Astrocyte of the spinal cord (primary cell): ENCODE measurements at regions not wholly inside any gene's neighbourhood (a gene's known extent, or its start where the extent isn't known, plus 50 kb on each side); places are given as distances from the start of the nearest gene placed in this dataset.

ENCODE experiments used
- DNase-seq: peaks from one replicate; pipeline ENCODE4 v3.0.0; 2011; ENCODE audit warnings: low read depth, low spot score
- H3K4me3 ChIP-seq: 2 replicates; pipeline ENCODE4 v1.5.1; 2011; ENCODE audit warnings: low read depth, mild to moderate bottlenecking, low read length, moderate library complexity
- in situ Hi-C: cut with HindIII; loops from 2 replicates; pipeline ENCODE4 v1.10.0; 2017; ENCODE audit warnings: low sequenced_read_pairs
- TF ChIP-seq, protein P1 (sequence below): IDR thresholded peaks from 2 replicates; pipeline ENCODE4 v1.5.1; 2012; ENCODE audit warnings: low read depth, mild to moderate bottlenecking, low read length, inconsistent platforms

GRCh38 chr9:73468716-73469115 is 317.1 kb downstream of the ANXA1 start:
- in situ Hi-C loops, result no loop called here
- no peak overlapping the region for H3K4me3 ChIP-seq
- no peak for DNase-seq
- TF ChIP-seq, protein P1, sequence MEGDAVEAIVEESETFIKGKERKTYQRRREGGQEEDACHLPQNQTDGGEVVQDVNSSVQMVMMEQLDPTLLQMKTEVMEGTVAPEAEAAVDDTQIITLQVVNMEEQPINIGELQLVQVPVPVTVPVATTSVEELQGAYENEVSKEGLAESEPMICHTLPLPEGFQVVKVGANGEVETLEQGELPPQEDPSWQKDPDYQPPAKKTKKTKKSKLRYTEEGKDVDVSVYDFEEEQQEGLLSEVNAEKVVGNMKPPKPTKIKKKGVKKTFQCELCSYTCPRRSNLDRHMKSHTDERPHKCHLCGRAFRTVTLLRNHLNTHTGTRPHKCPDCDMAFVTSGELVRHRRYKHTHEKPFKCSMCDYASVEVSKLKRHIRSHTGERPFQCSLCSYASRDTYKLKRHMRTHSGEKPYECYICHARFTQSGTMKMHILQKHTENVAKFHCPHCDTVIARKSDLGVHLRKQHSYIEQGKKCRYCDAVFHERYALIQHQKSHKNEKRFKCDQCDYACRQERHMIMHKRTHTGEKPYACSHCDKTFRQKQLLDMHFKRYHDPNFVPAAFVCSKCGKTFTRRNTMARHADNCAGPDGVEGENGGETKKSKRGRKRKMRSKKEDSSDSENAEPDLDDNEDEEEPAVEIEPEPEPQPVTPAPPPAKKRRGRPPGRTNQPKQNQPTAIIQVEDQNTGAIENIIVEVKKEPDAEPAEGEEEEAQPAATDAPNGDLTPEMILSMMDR, result no peak

GRCh38 chr9:73470766-73471165 is 319.1 kb downstream of the ANXA1 start:
- in situ Hi-C loops, result no loop called here
- no peak overlapping the region for H3K4me3 ChIP-seq
- TF ChIP-seq, protein P1, result no peak
- no peak for DNase-seq

DNA sequence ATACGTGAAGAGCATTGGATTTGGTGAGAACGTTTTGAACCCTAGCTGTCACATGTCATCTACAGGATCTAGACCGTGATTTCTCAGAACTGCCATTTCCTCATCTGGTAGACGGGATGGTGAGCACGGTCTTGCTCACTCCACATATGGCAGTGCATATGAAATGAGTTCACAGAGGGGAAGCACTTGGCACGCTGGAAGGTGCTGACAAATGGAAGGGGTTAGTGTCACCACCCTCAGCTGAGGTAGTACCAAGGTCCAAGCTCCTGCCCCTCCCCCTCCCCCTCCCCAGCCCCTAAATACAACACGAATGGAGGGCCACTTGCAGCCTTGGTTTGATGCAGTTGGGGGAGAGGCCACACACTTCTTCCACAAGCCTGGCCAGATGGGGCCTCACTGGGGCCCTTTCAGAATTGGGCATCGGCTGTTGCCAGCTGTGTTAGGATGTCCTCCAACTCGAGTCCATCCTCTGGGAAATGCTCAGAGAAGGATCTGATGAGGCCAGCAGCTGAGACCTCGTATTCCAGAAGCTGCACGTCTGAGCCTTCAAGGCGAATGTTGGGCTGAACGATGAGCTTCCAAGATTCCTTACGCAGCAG is 322.4 kb downstream of the ANXA1 start:
- no peak overlapping the region for H3K4me3 ChIP-seq
- in situ Hi-C loops, result no loop called here
- TF ChIP-seq, protein P1, result no peak
- DNase-seq, result no peak

DNA sequence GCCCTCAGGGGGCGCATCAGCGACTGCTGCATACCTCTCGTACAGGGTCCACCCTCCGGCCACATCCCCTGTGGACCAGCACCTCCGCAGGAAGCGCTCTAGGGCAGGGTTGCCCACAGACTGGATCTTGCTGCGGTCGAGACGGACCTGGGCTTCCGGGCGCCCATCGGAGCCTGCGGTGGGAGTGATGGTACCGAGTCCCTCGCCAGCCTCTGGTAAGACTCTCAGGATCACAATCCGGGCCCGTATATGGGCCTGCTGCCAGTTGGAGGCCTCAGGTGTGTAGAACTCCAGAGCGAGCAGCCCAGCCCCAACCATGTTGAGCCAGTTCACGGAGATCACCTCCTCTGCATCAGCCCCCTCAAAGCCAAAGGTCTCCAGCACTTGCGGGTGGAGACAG is 323.0 kb downstream of the ANXA1 start:
- H3K4me3 ChIP-seq, result no peak overlapping the region
- no peak for DNase-seq
- TF ChIP-seq, protein P1, result no peak
- in situ Hi-C loops, result no loop called here

DNA sequence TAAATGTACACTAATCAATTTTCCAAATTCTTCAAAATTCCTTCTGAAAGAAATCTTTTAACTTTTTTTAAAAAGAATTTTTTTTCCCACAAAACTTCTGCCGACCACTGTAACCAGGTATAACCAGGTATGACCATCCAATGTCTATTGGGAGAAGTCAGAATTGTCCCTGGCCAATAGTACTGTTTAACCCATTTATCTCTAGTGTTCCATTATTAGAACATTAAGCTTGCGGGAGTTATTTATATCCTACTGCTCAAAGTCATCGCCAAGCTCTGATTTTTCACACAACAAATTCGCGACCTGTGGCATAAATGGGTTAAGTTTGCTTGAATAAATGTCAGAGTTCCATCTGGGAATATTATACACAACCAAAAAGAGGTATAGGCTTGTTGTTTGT is 343.2 kb downstream of the ANXA1 start:
- no peak for DNase-seq
- in situ Hi-C loops, result no loop called here
- TF ChIP-seq, protein P1, result no peak
- H3K4me3 ChIP-seq, result no peak overlapping the region

- TF ChIP-seq, protein P1, result no peak
- DNase-seq, result no peak
- in situ Hi-C loops, result no loop called here
- no peak overlapping the region for H3K4me3 ChIP-seq
Observed at GRCh38 chr9:73497796-73498195, 346.1 kb downstream of the ANXA1 start.

GRCh38 chr9:73515216-73515615 is 363.6 kb downstream of the ANXA1 start:
- TF ChIP-seq, protein P1, result no peak
- DNase-seq, result no peak
- in situ Hi-C loops, result no loop called here
- no peak overlapping the region for H3K4me3 ChIP-seq
